T-helper 17 cell (primary cell): ENCODE measurements at regions not wholly inside any gene's neighbourhood (a gene's known extent, or its start where the extent isn't known, plus 50 kb on each side); places are given as distances from the start of the nearest gene placed in this dataset.
"Not testable (repeated sequence)": the region's sequence is repeated elsewhere in the genome, so short reads cannot be mapped to it uniquely, and the experiment has no call there.

Experiments
- ATAC-seq: fragments of 150-1000 bp; cut with Tn5 transposase; 2 replicates; pipeline ENCODE4 v1.10.0; 2021; ENCODE audit warnings: mild to moderate bottlenecking, moderate library complexity
- DNase-seq, 3 donors: peaks; one replicate each; pipeline versions ENCODE4 v3.0.0 to v3.0.0-alpha.2; 2020 to 2021
- H3K9me3 ChIP-seq: one replicate; pipeline ENCODE4 v1.7.0; 2013; ENCODE audit warnings: low read length, mild to moderate bottlenecking; ENCODE audit not compliant: control insufficient read depth, poor library complexity, severe bottlenecking
- H3K27ac Mint-ChIP-seq: one replicate; pipeline ENCODE4 v1.8.0; 2022; ENCODE audit warnings: mild to moderate bottlenecking, moderate library complexity, mixed read lengths
- H3K27me3 Mint-ChIP-seq: one replicate; pipeline ENCODE4 v1.8.0; 2022; ENCODE audit warnings: mixed read lengths
- H3K36me3 Mint-ChIP-seq: one replicate; pipeline ENCODE4 v1.8.0; 2022; ENCODE audit warnings: low read depth, mixed read lengths
- H3K4me1 Mint-ChIP-seq: one replicate; pipeline ENCODE4 v1.8.0; 2022; ENCODE audit warnings: mild to moderate bottlenecking, mixed read lengths
- H3K4me3 Mint-ChIP-seq: one replicate; pipeline ENCODE4 v1.8.0; 2022; ENCODE audit warnings: mild to moderate bottlenecking, moderate library complexity, mixed read lengths

GRCh38 chr13:81138353-81138980 is 797.5 kb upstream of the SPRY2 start:
- H3K27me3 Mint-ChIP-seq = no peaks in the 10 kb centered on the region
- H3K27ac Mint-ChIP-seq = no peak overlapping the region
- H3K4me1 Mint-ChIP-seq = no peaks in the 10 kb centered on the region
- DNase-seq = no peak
- ATAC-seq = no peak
- no peaks in the 10 kb centered on the region for H3K36me3 Mint-ChIP-seq
- H3K9me3 ChIP-seq = no peaks in the 10 kb centered on the region
- no peak overlapping the region for H3K4me3 Mint-ChIP-seq

GRCh38 chr13:81133066-81133465 is 792.1 kb upstream of the SPRY2 start:
- Mint-ChIP-seq H3K4me3 (no peak overlapping the region), H3K27ac (no peak overlapping the region), H3K4me1 (no peaks in the 10 kb centered on the region), H3K27me3 (no peaks in the 10 kb centered on the region), H3K36me3 (no peaks in the 10 kb centered on the region)
- ATAC-seq = no peak
- no peak for DNase-seq
- H3K9me3 ChIP-seq = no peaks in the 10 kb centered on the region

- Mint-ChIP-seq H3K27ac (no peak overlapping the region), H3K27me3 (no peaks in the 10 kb centered on the region), H3K4me3 (no peak overlapping the region), H3K4me1 (no peaks in the 10 kb centered on the region), H3K36me3 (no peaks in the 10 kb centered on the region)
- DNase-seq (no peak), ATAC-seq (no peak)
- no peaks in the 10 kb centered on the region for H3K9me3 ChIP-seq
These were observed 776.5 kb upstream of the SPRY2 start for GRCh38 chr13:81117416-81117815.

GRCh38 chr13:81116461-81117282 is 775.7 kb upstream of the SPRY2 start:
- ATAC-seq (no peak), DNase-seq (no peak)
- no peaks in the 10 kb centered on the region for H3K4me1 Mint-ChIP-seq
- no peaks in the 10 kb centered on the region for H3K27me3 Mint-ChIP-seq
- no peaks in the 10 kb centered on the region for H3K36me3 Mint-ChIP-seq
- H3K4me3 Mint-ChIP-seq = no peak overlapping the region
- H3K9me3 ChIP-seq = no peaks in the 10 kb centered on the region
- no peak overlapping the region for H3K27ac Mint-ChIP-seq

GRCh38 chr13:81109026-81109425 is 768.1 kb upstream of the SPRY2 start:
- DNase-seq (no peak), ATAC-seq (no peak)
- Mint-ChIP-seq H3K27me3 (no peaks in the 10 kb centered on the region), H3K4me3 (no peak overlapping the region), H3K36me3 (no peaks in the 10 kb centered on the region), H3K27ac (no peak overlapping the region), H3K4me1 (no peaks in the 10 kb centered on the region)
- no peaks in the 10 kb centered on the region for H3K9me3 ChIP-seq

GRCh38 chr13:81106348-81106747 is 765.4 kb upstream of the SPRY2 start:
- no peak for DNase-seq
- ATAC-seq = no peak
- no peaks in the 10 kb centered on the region for H3K36me3 Mint-ChIP-seq
- no peak overlapping the region for H3K27ac Mint-ChIP-seq
- no peaks in the 10 kb centered on the region for H3K27me3 Mint-ChIP-seq
- H3K4me3 Mint-ChIP-seq = no peak overlapping the region
- H3K9me3 ChIP-seq = no peaks in the 10 kb centered on the region
- no peaks in the 10 kb centered on the region for H3K4me1 Mint-ChIP-seq

- Mint-ChIP-seq H3K27me3 (no peaks in the 10 kb centered on the region), H3K36me3 (no peaks in the 10 kb centered on the region), H3K4me1 (no peaks in the 10 kb centered on the region), H3K4me3 (no peak overlapping the region), H3K27ac (no peak overlapping the region)
- H3K9me3 ChIP-seq = no peaks in the 10 kb centered on the region
- no peak for ATAC-seq
- DNase-seq = no peak
These were observed 763.2 kb upstream of the SPRY2 start for GRCh38 chr13:81104035-81104715.

- not testable (repeated sequence) for DNase-seq
These were observed 761.1 kb upstream of the SPRY2 start for GRCh38 chr13:81102066-81102465.

GRCh38 chr13:81089371-81090157 is 748.6 kb upstream of the SPRY2 start:
- Mint-ChIP-seq H3K27me3 (no peaks in the 10 kb centered on the region), H3K4me1 (no peaks in the 10 kb centered on the region), H3K27ac (no peak overlapping the region), H3K4me3 (no peak overlapping the region), H3K36me3 (no peaks in the 10 kb centered on the region)
- ATAC-seq = no peak
- no peak for DNase-seq
- no peaks in the 10 kb centered on the region for H3K9me3 ChIP-seq

More at GRCh38 chr13:81102066-81102465, 761.1 kb upstream of the SPRY2 start:
- H3K36me3 Mint-ChIP-seq, H3K4me3 Mint-ChIP-seq, H3K4me1 Mint-ChIP-seq, H3K27ac Mint-ChIP-seq, H3K9me3 ChIP-seq, H3K27me3 Mint-ChIP-seq, ATAC-seq: not testable (repeated sequence)

GRCh38 chr13:81080911-81081454 is 740.1 kb upstream of the SPRY2 start:
- H3K27me3 Mint-ChIP-seq = no peaks in the 10 kb centered on the region
- ATAC-seq = no peak

GRCh38 chr13:81078048-81078447 is 737.1 kb upstream of the SPRY2 start:
- H3K9me3 ChIP-seq = no peaks in the 10 kb centered on the region
- H3K4me3 Mint-ChIP-seq = no peak overlapping the region
- no peaks in the 10 kb centered on the region for H3K4me1 Mint-ChIP-seq
- no peaks in the 10 kb centered on the region for H3K36me3 Mint-ChIP-seq
- no peak for DNase-seq
- H3K27me3 Mint-ChIP-seq = no peaks in the 10 kb centered on the region
- no peak for ATAC-seq
- H3K27ac Mint-ChIP-seq = no peak overlapping the region

More at GRCh38 chr13:81080911-81081454, 740.1 kb upstream of the SPRY2 start:
- Mint-ChIP-seq H3K27ac (no peak overlapping the region), H3K4me1 (no peaks in the 10 kb centered on the region), H3K36me3 (no peaks in the 10 kb centered on the region), H3K4me3 (no peak overlapping the region)
- DNase-seq = no peak
- no peaks in the 10 kb centered on the region for H3K9me3 ChIP-seq

GRCh38 chr13:81069822-81070221 is 728.9 kb upstream of the SPRY2 start:
- not testable (repeated sequence) for H3K4me3 Mint-ChIP-seq, H3K4me1 Mint-ChIP-seq, H3K27me3 Mint-ChIP-seq, H3K27ac Mint-ChIP-seq, DNase-seq, H3K9me3 ChIP-seq, H3K36me3 Mint-ChIP-seq, ATAC-seq

GRCh38 chr13:81058916-81059290 is 718.0 kb upstream of the SPRY2 start:
- DNase-seq (no peak), ATAC-seq (no peak)
- no peak overlapping the region for H3K4me3 Mint-ChIP-seq
- no peaks in the 10 kb centered on the region for H3K27me3 Mint-ChIP-seq
- no peak overlapping the region for H3K27ac Mint-ChIP-seq
- no peaks in the 10 kb centered on the region for H3K9me3 ChIP-seq
- no peaks in the 10 kb centered on the region for H3K4me1 Mint-ChIP-seq
- H3K36me3 Mint-ChIP-seq = no peaks in the 10 kb centered on the region
